SH-SY5Y (cell line): ENCODE measurements at regions not wholly inside any gene's neighbourhood (a gene's known extent, or its start where the extent isn't known, plus 50 kb on each side); places are given as distances from the start of the nearest gene placed in this dataset.

Experiments
- GATA2 ChIP-seq: IDR thresholded peaks from 2 replicates; pipeline ENCODE4 v1.6.1; 2011; ENCODE audit warnings: mild to moderate bottlenecking, low read depth, low read length
- GATA3 ChIP-seq: IDR thresholded peaks from 2 replicates; pipeline ENCODE4 v1.6.1; 2011; ENCODE audit warnings: low read depth, mild to moderate bottlenecking, low read length, moderate library complexity

DNA sequence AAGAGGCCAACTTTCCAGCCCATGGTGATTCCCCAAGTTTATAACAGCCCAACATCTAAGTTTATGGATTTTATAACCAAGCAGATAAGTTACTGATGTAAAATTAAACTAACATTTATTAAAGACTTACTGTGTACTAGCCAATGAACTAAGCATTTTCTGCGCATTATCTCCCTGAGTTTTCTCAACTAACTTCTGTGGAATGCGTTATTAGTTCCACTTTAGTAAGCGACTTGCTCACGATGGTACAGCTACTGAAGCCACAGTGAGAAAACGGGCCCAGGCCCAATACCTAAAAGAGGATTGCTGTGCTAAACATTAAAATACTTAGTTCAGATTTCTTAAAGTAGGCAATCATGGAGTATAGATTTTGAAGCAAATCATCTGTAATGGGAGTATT is 61.0 kb downstream of the ZBTB18 start:
- TF ChIP-seq GATA2 (no peak), GATA3 (no peak)
